HG03460 (cell line): ENCODE measurements at regions not wholly inside any gene's neighbourhood (a gene's known extent, or its start where the extent isn't known, plus 50 kb on each side); places are given as distances from the start of the nearest gene placed in this dataset.
A peak's percentile ranks its signal among the peaks of the same experiment; 100 is the strongest.
"Not testable (repeated sequence)": the region's sequence is repeated elsewhere in the genome, so short reads cannot be mapped to it uniquely, and the experiment has no call there.

Source experiments
- ATAC-seq: cut with Tn5 transposase; IDR thresholded peaks from one replicate; pipeline ENCODE4 v1.9.1; 2021; ENCODE audit not compliant: unreplicated experiment

DNA sequence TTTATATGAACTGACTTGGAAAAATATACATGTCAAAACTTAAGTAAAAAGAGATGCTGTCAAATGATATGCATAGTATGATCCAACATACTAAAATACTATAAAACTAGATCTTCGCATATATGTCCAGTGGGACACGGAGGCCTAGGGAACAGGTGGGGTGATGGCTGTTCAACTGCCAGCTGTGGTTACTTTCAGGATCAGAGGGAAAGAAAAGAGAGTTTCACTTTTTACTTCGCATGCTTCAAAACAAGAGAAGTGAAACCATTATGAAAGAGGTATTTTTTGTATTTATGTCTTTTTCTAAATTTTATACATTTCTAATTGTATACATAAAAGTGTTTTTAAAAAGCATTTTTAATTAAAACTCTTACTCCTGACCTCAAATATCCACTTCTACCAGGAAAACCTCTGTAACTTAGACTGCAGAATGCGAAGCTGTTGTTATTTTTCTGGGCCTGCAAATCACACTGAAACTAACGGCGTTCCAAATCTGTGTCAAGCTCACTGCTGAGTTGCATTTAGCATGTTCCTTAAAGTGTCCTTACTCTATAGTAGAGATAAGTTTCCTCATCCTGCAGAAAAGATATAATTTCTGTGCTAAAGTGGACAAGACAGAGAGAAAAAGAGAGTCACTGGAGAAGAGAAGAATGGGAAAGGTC is 97.8 kb upstream of the SLC35G4 start:
- ATAC-seq, result peak; percentile 89

DNA sequence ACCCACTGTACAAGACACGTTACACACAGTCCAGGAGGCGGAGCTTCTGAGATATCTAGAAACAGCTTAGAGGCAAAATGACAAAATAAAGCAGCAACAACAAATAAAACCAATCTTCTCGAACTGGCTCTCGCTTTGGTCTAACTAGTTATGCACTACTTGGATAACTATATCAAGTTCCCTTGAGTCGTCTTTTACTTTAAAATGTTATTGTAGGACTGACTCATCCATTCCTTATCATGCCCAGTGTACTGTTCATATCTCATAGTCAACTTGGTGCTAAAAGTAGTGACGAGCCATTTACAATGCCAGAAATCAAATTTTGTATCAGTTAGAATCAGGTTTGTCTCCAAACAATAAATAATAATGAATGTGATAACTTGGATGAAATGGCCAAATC is 102.5 kb upstream of the SLC35G4 start:
- ATAC-seq, result no peak

DNA sequence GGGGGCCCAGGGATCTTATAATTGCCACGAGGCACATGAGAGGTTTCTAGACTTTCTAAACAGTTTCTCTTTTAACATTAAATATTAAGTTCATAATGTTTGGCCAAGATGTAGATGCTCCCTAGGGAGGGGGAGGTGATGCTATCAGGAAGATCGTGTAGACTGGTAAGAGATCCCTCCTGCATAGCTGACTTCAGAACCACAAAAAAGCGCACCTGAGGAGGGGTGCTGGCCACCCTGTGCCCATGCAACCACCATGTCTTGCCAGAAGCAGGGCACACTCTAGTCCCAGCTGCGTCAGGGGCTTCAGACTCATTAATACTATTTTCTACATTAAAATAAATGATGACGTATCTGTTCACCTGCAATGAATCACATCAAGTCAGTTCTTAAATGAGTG is 103.4 kb upstream of the SLC35G4 start:
- no peak for ATAC-seq

DNA sequence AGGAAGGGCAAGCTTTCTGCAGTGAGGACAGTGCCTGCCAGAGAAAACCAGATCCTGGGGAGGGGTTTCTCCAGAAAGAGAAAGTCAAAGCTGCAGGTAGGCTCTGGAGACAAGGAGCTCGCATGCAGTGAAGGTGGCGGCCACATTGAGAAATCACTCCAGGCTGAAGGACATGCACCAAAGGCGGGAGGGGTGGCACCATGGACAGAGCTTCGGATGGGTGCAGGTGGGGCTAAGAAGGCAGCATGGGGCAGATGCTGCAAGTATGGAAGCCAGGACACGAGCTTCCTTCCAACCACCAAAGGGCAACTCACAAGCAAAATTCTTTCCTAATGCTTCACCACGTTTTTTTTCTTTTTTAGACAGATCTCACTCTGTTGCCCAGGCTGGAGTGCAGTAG is 104.4 kb upstream of the SLC35G4 start:
- ATAC-seq, result no peak

DNA sequence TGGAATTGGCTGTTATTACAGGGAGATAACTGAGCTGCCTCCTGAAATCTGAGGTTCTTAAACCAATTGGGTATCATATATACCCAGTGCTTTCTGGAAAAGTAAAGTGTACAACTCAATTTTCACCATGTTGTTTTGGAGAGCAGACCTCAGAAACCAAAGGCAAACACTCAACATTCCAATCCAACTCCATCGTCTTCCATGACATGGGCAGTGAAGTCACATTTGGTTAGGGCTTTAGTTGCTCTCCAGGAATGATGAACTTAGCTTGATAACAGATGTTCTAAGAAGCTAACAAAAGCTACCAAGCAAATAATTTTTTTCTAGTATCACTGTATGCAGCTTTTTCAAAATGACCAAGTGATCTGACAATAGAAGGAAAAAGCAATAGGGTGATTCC is 107.0 kb upstream of the SLC35G4 start:
- ATAC-seq, result no peak

DNA sequence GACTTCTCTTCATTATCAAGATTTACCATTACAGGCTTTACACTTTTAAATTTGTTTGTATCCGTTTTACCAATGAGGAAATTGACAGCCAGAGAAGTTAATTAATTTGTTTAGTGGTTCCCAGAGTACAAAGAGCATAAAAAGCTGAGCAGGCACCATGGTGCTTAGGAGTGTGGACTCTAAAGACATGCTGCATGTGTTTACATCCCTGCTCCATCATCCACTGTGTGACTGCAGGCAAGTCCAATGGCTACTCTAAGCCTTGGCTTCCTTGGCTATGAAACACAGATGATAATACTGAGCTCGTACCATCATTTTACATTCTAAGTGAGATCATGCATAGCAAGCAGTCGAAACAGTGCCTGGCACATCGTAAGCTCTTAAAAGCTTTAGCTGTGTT is 108.0 kb upstream of the SLC35G4 start:
- ATAC-seq, result no peak

DNA sequence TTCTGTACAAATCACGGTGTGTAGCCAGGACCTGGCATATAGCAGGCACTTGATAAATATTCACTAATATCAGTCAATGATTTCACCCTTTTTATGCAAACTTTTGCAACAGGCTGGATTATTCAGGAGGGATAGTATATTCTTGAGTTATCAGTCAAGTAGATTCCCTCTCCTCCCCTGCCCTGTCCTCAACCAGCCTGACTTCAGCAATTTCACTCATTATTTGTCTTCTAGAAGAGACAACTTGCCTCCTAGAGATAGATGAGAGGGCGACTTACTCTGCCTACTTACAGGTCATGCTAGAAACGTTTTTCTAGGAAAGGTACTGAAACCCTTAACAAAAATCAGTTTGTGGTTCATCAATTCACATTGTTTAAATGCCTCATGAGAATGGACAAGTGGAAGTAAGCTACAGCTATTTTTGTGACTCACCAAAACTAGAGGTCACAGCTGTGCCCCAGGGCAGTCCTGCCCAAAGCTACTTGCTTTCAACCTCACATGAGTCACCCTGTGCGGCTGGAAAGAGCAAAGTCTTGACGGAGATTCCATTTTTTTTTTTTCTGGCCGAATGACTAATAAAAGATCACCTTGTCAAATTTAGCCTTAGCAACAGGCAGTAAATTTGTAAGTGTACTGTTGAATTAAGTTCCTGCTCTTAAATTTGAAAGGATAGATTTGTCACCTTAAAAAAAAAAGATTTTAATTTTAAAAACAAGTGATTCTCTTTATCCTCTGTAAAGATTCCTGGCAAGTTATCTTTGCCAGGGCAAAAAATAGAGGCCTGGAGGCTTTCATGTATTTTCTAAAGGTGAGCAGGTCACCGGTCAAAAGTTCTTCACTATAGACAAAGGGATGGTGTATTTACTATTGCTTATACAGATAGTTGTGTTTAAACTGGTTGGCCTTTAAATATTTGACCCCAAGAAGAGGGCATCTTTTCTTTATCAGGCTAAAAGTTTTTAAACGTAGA is 109.0 kb upstream of the SLC35G4 start:
- ATAC-seq, result no peak

- ATAC-seq, result no peak
Observed at GRCh38 chr18:11498821-11499220, 110.6 kb upstream of the SLC35G4 start.

DNA sequence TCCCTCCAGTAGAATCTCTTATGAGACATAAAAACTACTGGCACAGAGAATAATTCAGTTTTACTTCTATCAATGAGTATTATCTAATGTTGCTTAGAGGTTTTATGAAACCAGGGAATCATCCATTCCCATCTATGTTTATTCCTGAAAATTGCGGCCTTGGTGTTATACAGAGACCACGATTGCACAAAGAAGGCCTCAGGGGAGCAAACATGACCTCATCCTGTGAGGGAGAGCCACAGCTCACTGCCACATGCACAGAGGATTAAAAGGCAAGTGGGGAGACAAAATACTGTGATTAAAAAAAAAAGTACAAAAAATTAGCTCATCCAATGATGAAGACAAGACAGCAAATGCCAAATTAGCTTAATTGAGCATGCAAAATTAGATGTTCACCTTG is 111.8 kb upstream of the SLC35G4 start:
- ATAC-seq, result no peak

DNA sequence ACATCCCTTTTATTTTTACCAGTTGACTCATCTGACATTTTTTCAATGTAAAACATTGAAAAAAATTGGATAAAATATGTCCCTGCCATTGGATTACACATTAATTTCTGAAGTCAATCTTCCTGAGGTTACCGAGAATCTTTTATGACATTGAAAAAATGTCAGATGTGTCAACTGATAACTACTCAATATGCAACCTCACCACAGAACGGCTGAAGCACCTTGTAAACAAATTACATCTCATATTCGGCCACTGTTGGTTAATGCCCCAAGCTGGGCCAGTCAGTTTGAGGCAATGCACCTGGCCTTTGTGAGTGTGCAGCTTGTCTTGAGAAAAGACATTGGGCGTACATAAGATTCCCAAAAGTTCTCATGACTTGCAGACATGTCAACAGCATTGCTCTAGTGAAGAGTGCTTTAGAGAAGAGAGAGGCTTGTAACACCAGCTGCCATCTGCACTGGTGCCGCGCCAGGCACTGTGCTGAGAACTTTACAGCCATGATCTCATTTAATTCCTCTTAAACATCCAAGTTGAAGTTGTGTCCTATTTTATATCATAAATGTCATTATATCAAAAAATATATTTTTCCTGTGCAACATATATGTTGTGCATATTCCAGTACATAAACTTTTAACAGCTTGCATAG is 112.7 kb upstream of the SLC35G4 start:
- no peak for ATAC-seq

GRCh38 chr18:11495441-11495840 is 114.0 kb upstream of the SLC35G4 start:
- no peak for ATAC-seq

- ATAC-seq, result no peak
Observed at GRCh38 chr18:11494107-11494506, 115.3 kb upstream of the SLC35G4 start.

DNA sequence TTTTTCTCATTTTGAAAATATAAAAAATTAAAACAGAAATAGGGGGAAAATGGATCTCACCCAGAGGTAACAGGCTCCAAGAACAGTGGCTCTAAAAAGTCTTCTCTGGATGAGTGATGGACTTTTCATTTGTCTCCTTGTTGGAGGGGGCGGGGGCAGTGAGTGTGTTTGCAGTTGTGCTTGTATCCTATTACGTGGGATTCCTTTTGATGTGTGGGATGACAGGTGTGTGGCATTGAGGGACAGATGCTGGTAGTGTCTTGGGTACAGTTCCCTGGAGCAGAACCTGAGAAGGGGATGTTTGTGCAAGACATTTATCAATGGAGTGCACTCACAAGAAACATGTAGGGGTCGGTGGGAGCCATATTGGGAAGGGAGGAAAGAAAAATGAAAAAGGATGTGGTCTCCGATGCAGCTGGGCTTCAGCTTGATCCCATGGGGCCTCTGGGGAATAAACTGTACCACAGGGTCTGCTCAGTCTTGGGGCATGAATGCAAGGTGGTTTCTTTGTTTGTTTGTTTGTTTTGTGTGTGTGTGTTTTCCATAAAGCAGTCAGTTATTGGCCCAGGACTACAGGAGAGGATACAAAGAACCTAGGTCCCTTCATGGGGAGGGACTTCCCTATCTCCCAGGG is 120.0 kb upstream of the SLC35G4 start:
- ATAC-seq, result no peak

DNA sequence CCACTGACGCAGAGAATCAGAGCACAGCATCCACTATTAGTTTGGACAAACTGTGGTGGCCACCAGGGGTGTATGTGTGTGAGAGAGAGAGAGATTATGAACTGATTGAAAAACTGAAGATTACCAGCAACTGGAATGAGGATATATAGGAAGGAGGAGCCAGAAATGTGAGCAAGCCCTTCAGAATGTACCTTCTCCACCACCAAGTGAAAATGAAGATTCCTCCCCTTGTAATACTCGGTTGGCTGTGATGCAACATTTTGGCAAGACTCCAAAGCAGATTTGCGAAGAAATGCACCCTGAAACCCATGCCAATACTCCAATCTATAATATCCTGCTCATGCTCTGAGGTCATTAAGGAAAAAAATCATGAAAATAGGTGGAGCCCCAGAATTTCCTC is 121.2 kb upstream of the SLC35G4 start:
- ATAC-seq, result no peak

- ATAC-seq, result no peak
Observed at GRCh38 chr18:11487390-11487789, 122.0 kb upstream of the SLC35G4 start.

DNA sequence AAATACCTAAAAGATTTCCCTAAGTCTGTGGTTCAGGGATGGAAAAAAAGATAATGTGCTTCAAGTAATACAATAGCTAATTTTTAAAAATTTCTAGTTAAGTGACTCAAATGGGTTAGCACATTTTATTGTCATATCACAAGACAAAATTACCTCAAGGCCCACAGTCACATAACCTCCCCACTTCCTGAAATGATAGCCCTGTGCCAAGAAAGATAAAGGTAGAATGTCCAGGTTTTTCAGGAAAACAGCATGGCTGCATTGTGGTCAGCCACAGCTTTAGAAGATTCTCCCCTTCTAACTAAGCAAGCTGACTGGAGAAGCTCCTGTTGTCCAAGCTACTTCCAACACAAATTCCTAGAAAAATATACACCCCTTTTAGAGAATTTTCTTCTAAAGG is 127.1 kb upstream of the SLC35G4 start:
- no peak for ATAC-seq

GRCh38 chr18:11480692-11481091 is 128.7 kb upstream of the SLC35G4 start:
- no peak for ATAC-seq

GRCh38 chr18:11479031-11479430 is 130.4 kb upstream of the SLC35G4 start:
- not testable (repeated sequence) for ATAC-seq

- no peak for ATAC-seq
Observed at GRCh38 chr18:11470941-11471340, 138.5 kb upstream of the SLC35G4 start.

- no peak for ATAC-seq
Observed at GRCh38 chr18:11468617-11469016, 140.8 kb upstream of the SLC35G4 start.

- no peak for ATAC-seq
Observed at GRCh38 chr18:11468120-11468519, 141.3 kb upstream of the SLC35G4 start.
